PC-3 (cell line): ENCODE measurements at regions not wholly inside any gene's neighbourhood (a gene's known extent, or its start where the extent isn't known, plus 50 kb on each side); places are given as distances from the start of the nearest gene placed in this dataset.

Experiments used
- CTCF ChIP-seq: fragments of 300-600 bp; sonication (generic); conservative IDR thresholded peaks from 2 replicates; pipeline ENCODE4 v1.5.1; 2017; ENCODE audit warnings: antibody characterized with exemption, low read depth, mild to moderate bottlenecking, low read length
- EZH2 ChIP-seq: fragments of 300-600 bp; sonication (generic); IDR thresholded peaks from one replicate; pipeline ENCODE4 v1.6.1; 2017; ENCODE audit warnings: antibody characterized with exemption, mild to moderate bottlenecking, low read length; ENCODE audit not compliant: unreplicated experiment

- no peak for TF ChIP-seq CTCF
- TF ChIP-seq EZH2 = no peak
Observed at GRCh38 chr11:71322192-71322735, 69.9 kb upstream of the SHANK2 start.
